A549 (cell line): ENCODE measurements at regions not wholly inside any gene's neighbourhood (a gene's known extent, or its start where the extent isn't known, plus 50 kb on each side); places are given as distances from the start of the nearest gene placed in this dataset.

Experiments
- ATAC-seq, 2 experiments: fragments of 200-7000 bp in 1 of 2; fragments of >200 bp in 1 of 2; cut with Nextera tagmentation in 1 of 2; cut with Tn5 transposase in 1 of 2; 3 replicates each; pipeline versions ENCODE4 v1.8.0 to v1.9.1; 2018 to 2020; ENCODE audit warnings: mild to moderate bottlenecking in 1 of 2, moderate library complexity in 1 of 2
- CTCF ChIA-PET: fragments of 300-600 bp; sonication (Branson Sonifier 250); formaldehyde crosslinking; extraction: SDS; loops from one replicate; lab custom pipeline; 2021; ENCODE audit warnings: antibody characterized with exemption, inconsistent platforms; lab: Yijun Ruan, JAX
- POLR2A ChIA-PET: fragments of 350-600 bp; formaldehyde crosslinking; extraction: SDS; loops from one replicate; lab custom pipeline; 2021; ENCODE audit warnings: antibody characterized with exemption, inconsistent platforms; lab: Yijun Ruan, JAX
- DNase-seq, 2 experiments: peaks; one replicate each; pipeline versions ENCODE4 v3.0.0 to v3.0.0-alpha.2; 2011 to 2016; ENCODE audit warnings: low read depth in 1 of 2, low spot score in 1 of 2
- FAIRE-seq: peaks from 2 replicates; lab custom pipeline; 2011; peaks lifted over from hg19 to GRCh38; lab: Jason Lieb, UNC
- H3K27ac ChIP-seq, 2 experiments: fragments of >200 bp; sonication (Bioruptor Twin); formaldehyde crosslinking; 3 replicates each; pipeline ENCODE4 v1.5.1; 2016 to 2017
- H3K4me1 ChIP-seq: fragments of >200 bp; sonication (Bioruptor Twin); formaldehyde crosslinking; 3 replicates; pipeline ENCODE4 v1.6.1; 2016
- H3K4me2 ChIP-seq: fragments of >200 bp; sonication (Bioruptor Twin); formaldehyde crosslinking; 3 replicates; pipeline ENCODE4 v1.6.1; 2016
- H3K4me3 ChIP-seq: fragments of >200 bp; sonication (Bioruptor Twin); formaldehyde crosslinking; 3 replicates; pipeline ENCODE4 v1.5.1; 2016
- H3K9me3 ChIP-seq: fragments of >200 bp; sonication (Bioruptor Twin); formaldehyde crosslinking; 3 replicates; pipeline ENCODE4 v1.6.1; 2016
- CBX2 ChIP-seq: fragments of 200-600 bp; sonication (generic); IDR thresholded peaks from 2 replicates; pipeline ENCODE4 v1.6.1; 2016; ENCODE audit warnings: low read depth, mild to moderate bottlenecking, borderline replicate concordance
- CBX8 ChIP-seq: fragments of 200-600 bp; sonication (generic); IDR thresholded peaks from 2 replicates; pipeline ENCODE4 v1.6.1; 2016
- CHD2 ChIP-seq: fragments of 150-350 bp; IDR thresholded peaks from 2 replicates; pipeline ENCODE4 v1.6.1; 2014; ENCODE audit warnings: low read length; ENCODE audit not compliant: partially characterized antibody
- CTCF ChIP-seq: fragments of >200 bp; sonication (Bioruptor Twin); formaldehyde crosslinking; IDR thresholded peaks from 3 replicates; pipeline ENCODE4 v1.5.1; 2016
- EHMT2 ChIP-seq: fragments of 200-600 bp; sonication (generic); IDR thresholded peaks from 2 replicates; pipeline ENCODE4 v1.6.1; 2016; ENCODE audit warnings: antibody characterized with exemption, low read depth, mild to moderate bottlenecking, moderate library complexity
- FOSL2 ChIP-seq, 2 experiments: fragments of 450-650 bp in 1 of 2; fragments of >200 bp in 1 of 2; sonication (Bioruptor Twin) in 1 of 2; formaldehyde crosslinking; IDR thresholded peaks; 2 replicates each; pipeline versions ENCODE4 v1.5.0 to v1.6.1; 2016 to 2020; ENCODE audit warnings: mild to moderate bottlenecking in 1 of 2, moderate library complexity in 1 of 2
- HEYL ChIP-seq: fragments of 250-450 bp; sonication (Bioruptor Pico); IDR thresholded peaks from 2 replicates; pipeline ENCODE4 v1.8.0; 2021; ENCODE audit warnings: mild to moderate bottlenecking, moderate library complexity
- HOXA7 ChIP-seq: fragments of 250-450 bp; sonication (Bioruptor Pico); IDR thresholded peaks from 2 replicates; pipeline ENCODE4 v1.5.0; 2020; ENCODE audit warnings: mild to moderate bottlenecking, moderate library complexity
- HOXB5 ChIP-seq: fragments of 250-450 bp; sonication (Bioruptor Pico); IDR thresholded peaks from 2 replicates; pipeline ENCODE4 v1.5.0; 2020; ENCODE audit warnings: mild to moderate bottlenecking, moderate library complexity
- KDM5A ChIP-seq: fragments of 200-600 bp; sonication (generic); IDR thresholded peaks from 2 replicates; pipeline ENCODE4 v1.6.1; 2016; ENCODE audit warnings: antibody characterized with exemption, mild to moderate bottlenecking
- PHF8 ChIP-seq: fragments of 200-600 bp; sonication (generic); IDR thresholded peaks from 2 replicates; pipeline ENCODE4 v1.6.1; 2016; ENCODE audit warnings: low read depth, mild to moderate bottlenecking, antibody characterized with exemption, moderate library complexity, borderline replicate concordance
- POLR2AphosphoS2 ChIP-seq: conservative IDR thresholded peaks from 2 replicates; pipeline ENCODE4 v1.6.1; 2012; ENCODE audit warnings: low read length, improper control_type of control experiment, inconsistent platforms
- RAD21 ChIP-seq, 2 experiments: fragments of >200 bp in 1 of 2; sonication (Bioruptor Twin) in 1 of 2; formaldehyde crosslinking in 1 of 2; IDR thresholded peaks in 1 of 2; conservative IDR thresholded peaks in 1 of 2; 2 replicates in 1 of 2; 3 replicates in 1 of 2; pipeline ENCODE4 v1.6.1; 2012 to 2018; ENCODE audit warnings: inconsistent platforms in 1 of 2
- RARB ChIP-seq: fragments of 250-450 bp; sonication (Bioruptor Pico); IDR thresholded peaks from 2 replicates; pipeline ENCODE4 v1.8.0; 2021; ENCODE audit warnings: mild to moderate bottlenecking, moderate library complexity
- RCOR1 ChIP-seq: fragments of 150-350 bp; IDR thresholded peaks from 2 replicates; pipeline ENCODE4 v1.6.1; 2014; ENCODE audit warnings: antibody characterized with exemption, low read length, low read depth
- SMC3 ChIP-seq: fragments of >200 bp; sonication (Bioruptor Twin); formaldehyde crosslinking; IDR thresholded peaks from 3 replicates; pipeline ENCODE4 v1.6.1; 2018; ENCODE audit warnings: inconsistent platforms
- USF2 ChIP-seq: fragments of 450-650 bp; IDR thresholded peaks from 2 replicates; pipeline ENCODE4 v1.6.1; 2014; ENCODE audit warnings: antibody characterized with exemption
- ZC3H11A ChIP-seq: fragments of 450-650 bp; IDR thresholded peaks from 2 replicates; pipeline ENCODE4 v1.6.1; 2014; ENCODE audit warnings: antibody characterized with exemption, mild to moderate bottlenecking
- ZFP36 ChIP-seq: fragments of 450-650 bp; IDR thresholded peaks from 2 replicates; pipeline ENCODE4 v1.6.1; 2014; ENCODE audit warnings: borderline replicate concordance; ENCODE audit not compliant: partially characterized antibody
- WGBS: methylation state at CpG from one replicate; pipeline ENCODE4 v1.1.6; 2017; ENCODE audit errors: missing lambda C conversion rate; 5-methylcytosine and 5-hydroxymethylcytosine counted together

- WGBS: 50% methylated on average over 2 of the region's 4 CpGs
- POLR2A ChIA-PET: no interaction called here
- H3K4me3 ChIP-seq: no peak overlapping the region
- FAIRE-seq (no peak), DNase-seq (no peak), ATAC-seq (no peak)
- no peak overlapping the region for H3K4me2 ChIP-seq
- TF ChIP-seq FOSL2 (IDR thresholded peaks at IDR 0.05) (no peak), FOSL2 (CRISPR knock-in tag; IDR thresholded peaks at IDR 0.05) (no peak), CBX2 (no peak), PHF8 (no peak), CTCF (no peak), RAD21 (conservative IDR thresholded peaks at IDR 0.05 in 1 of 2, IDR thresholded peaks at IDR 0.05 in 1 of 2) (no peak), RARB (CRISPR knock-in tag) (no peak), EHMT2 (no peak), SMC3 (no peak), CHD2 (no peak), RCOR1 (no peak), POLR2AphosphoS2 (no peak), KDM5A (no peak), USF2 (no peak)
- no peaks in the 10 kb centered on the region for H3K4me1 ChIP-seq
- no peak overlapping the region for H3K27ac ChIP-seq
- CTCF ChIA-PET: interaction anchor here (0.6 kb wide), 1 partner anchor 337 kb away, joined by 3 read pairs; no protein-coding TSS in a partner anchor
- no peaks in the 10 kb centered on the region for H3K9me3 ChIP-seq
Measured at GRCh38 chr14:98607341-98607910, 664.6 kb downstream of the BCL11B start.

- no peak for ATAC-seq
- no peak overlapping the region for H3K4me2 ChIP-seq
- no peaks in the 10 kb centered on the region for H3K4me1 ChIP-seq
- TF ChIP-seq HOXA7: no peak
- TF ChIP-seq ZC3H11A: no peak
- no peak for TF ChIP-seq KDM5A
- TF ChIP-seq CBX8: no peak
- TF ChIP-seq HEYL: no peak
- no peak for TF ChIP-seq SMC3
- TF ChIP-seq ZFP36: no peak
- TF ChIP-seq HOXB5: no peak
- no peak for TF ChIP-seq CTCF
- no peak overlapping the region for H3K27ac ChIP-seq
- ChIA-PET POLR2A (no interaction called here), CTCF (no interaction called here)
- 18% methylated on average over 10 of the region's 11 CpGs for WGBS
- FAIRE-seq: no peak
- DNase-seq: no peak
- H3K9me3 ChIP-seq: no peaks in the 10 kb centered on the region
- H3K4me3 ChIP-seq: no peak overlapping the region
Measured at GRCh38 chr14:98608071-98609060, 663.6 kb downstream of the BCL11B start.
